IMR-90 (cell line): ENCODE measurements at regions not wholly inside any gene's neighbourhood (a gene's known extent, or its start where the extent isn't known, plus 50 kb on each side); places are given as distances from the start of the nearest gene placed in this dataset.

ENCODE experiments used
- FOS ChIP-seq: fragments of 150-350 bp; IDR thresholded peaks from 2 replicates; pipeline ENCODE4 v1.6.1; 2016; ENCODE audit warnings: low read depth, low read length
- MXI1 ChIP-seq: IDR thresholded peaks from 2 replicates; pipeline ENCODE4 v1.6.1; 2012; ENCODE audit warnings: low read depth, mild to moderate bottlenecking, low read length, moderate library complexity, borderline replicate concordance
- POLR2A ChIP-seq: IDR thresholded peaks from 2 replicates; pipeline ENCODE4 v1.6.1; 2012; ENCODE audit warnings: mild to moderate bottlenecking, low read depth, low read length
- TF ChIP-seq, protein P1 (sequence below): conservative IDR thresholded peaks from 2 replicates; pipeline ENCODE4 v1.5.1; 2012; ENCODE audit warnings: mild to moderate bottlenecking, low read depth, low read length, improper control_type of control experiment

- TF ChIP-seq, protein P1, sequence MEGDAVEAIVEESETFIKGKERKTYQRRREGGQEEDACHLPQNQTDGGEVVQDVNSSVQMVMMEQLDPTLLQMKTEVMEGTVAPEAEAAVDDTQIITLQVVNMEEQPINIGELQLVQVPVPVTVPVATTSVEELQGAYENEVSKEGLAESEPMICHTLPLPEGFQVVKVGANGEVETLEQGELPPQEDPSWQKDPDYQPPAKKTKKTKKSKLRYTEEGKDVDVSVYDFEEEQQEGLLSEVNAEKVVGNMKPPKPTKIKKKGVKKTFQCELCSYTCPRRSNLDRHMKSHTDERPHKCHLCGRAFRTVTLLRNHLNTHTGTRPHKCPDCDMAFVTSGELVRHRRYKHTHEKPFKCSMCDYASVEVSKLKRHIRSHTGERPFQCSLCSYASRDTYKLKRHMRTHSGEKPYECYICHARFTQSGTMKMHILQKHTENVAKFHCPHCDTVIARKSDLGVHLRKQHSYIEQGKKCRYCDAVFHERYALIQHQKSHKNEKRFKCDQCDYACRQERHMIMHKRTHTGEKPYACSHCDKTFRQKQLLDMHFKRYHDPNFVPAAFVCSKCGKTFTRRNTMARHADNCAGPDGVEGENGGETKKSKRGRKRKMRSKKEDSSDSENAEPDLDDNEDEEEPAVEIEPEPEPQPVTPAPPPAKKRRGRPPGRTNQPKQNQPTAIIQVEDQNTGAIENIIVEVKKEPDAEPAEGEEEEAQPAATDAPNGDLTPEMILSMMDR, result no peak
- TF ChIP-seq POLR2A (no peak), MXI1 (no peak), FOS (no peak)
Measured at GRCh38 chr18:51404620-51405019, 207.1 kb upstream of the MEX3C start.
